WTC11 (cell line): ENCODE measurements at regions not wholly inside any gene's neighbourhood (a gene's known extent, or its start where the extent isn't known, plus 50 kb on each side); places are given as distances from the start of the nearest gene placed in this dataset.

Experiments
- ATAC-seq: fragments of 200-7000 bp; cut with Tn5 transposase; 2 replicates; pipeline ENCODE4 v1.10.0; 2021; ENCODE audit warnings: mild to moderate bottlenecking, moderate library complexity
- CTCF ChIA-PET: fragments of 300-600 bp; sonication (Branson Sonifier 250); formaldehyde crosslinking; loops from one replicate; lab custom pipeline; 2021; ENCODE audit warnings: antibody characterized with exemption; lab: Charles Lee
- POLR2A ChIA-PET: fragments of 350-600 bp; sonication (Branson Sonifier 250); formaldehyde crosslinking; loops from one replicate; lab custom pipeline; 2021; ENCODE audit warnings: antibody characterized with exemption; lab: Charles Lee
- DNase-seq: peaks from one replicate; pipeline ENCODE4 v3.0.0; 2021; ENCODE audit warnings: low spot score
- H3K27ac Mint-ChIP-seq: 2 replicates; pipeline ENCODE4 v1.8.0; 2021; ENCODE audit warnings: mixed read lengths
- H3K27me3 Mint-ChIP-seq: 2 replicates; pipeline ENCODE4 v1.8.0; 2021; ENCODE audit warnings: low read depth, mild to moderate bottlenecking, moderate library complexity, mixed read lengths
- H3K36me3 Mint-ChIP-seq: 2 replicates; pipeline ENCODE4 v1.8.0; 2021; ENCODE audit warnings: mixed read lengths
- H3K4me1 Mint-ChIP-seq: 2 replicates; pipeline ENCODE4 v1.8.0; 2022; ENCODE audit warnings: mixed read lengths
- H3K4me3 Mint-ChIP-seq: 2 replicates; pipeline ENCODE4 v1.8.0; 2021; ENCODE audit warnings: mild to moderate bottlenecking, moderate library complexity, mixed read lengths
- H3K9me3 Mint-ChIP-seq: 2 replicates; pipeline ENCODE4 v1.8.0; 2021; ENCODE audit warnings: mixed read lengths
- AFF4 ChIP-seq: sonication (generic); formaldehyde crosslinking; IDR thresholded peaks from 2 replicates; pipeline ENCODE4 v1.8.1; 2023; ENCODE audit warnings: mild to moderate bottlenecking, missing genetic modification reagents, borderline replicate concordance
- ATF1 ChIP-seq: sonication (generic); formaldehyde crosslinking; IDR thresholded peaks from 2 replicates; pipeline ENCODE4 v1.8.1; 2023; ENCODE audit warnings: mild to moderate bottlenecking, moderate library complexity, missing genetic modification reagents
- ATF6 ChIP-seq: sonication (generic); formaldehyde crosslinking; IDR thresholded peaks from 2 replicates; pipeline ENCODE4 v1.8.1; 2023; ENCODE audit warnings: mild to moderate bottlenecking, missing genetic modification reagents
- ERG ChIP-seq: fragments of 250-450 bp; sonication (Bioruptor Pico); IDR thresholded peaks from 2 replicates; pipeline ENCODE4 v1.8.0; 2021; ENCODE audit warnings: mild to moderate bottlenecking
- ESRRA ChIP-seq: sonication (generic); formaldehyde crosslinking; IDR thresholded peaks from 2 replicates; pipeline ENCODE4 v1.8.1; 2022; ENCODE audit warnings: mild to moderate bottlenecking, missing genetic modification reagents, borderline replicate concordance
- GRHL2 ChIP-seq: fragments of 250-450 bp; sonication (Bioruptor Pico); IDR thresholded peaks from 2 replicates; pipeline ENCODE4 v1.8.0; 2022; ENCODE audit warnings: mild to moderate bottlenecking, moderate library complexity; ENCODE audit not compliant: insufficient replicate concordance, severe bottlenecking
- HMGXB4 ChIP-seq: sonication (generic); formaldehyde crosslinking; IDR thresholded peaks from 2 replicates; pipeline ENCODE4 v1.8.1; 2023; ENCODE audit warnings: mild to moderate bottlenecking, moderate library complexity, missing genetic modification reagents
- MLX ChIP-seq: sonication (generic); formaldehyde crosslinking; IDR thresholded peaks from 2 replicates; pipeline ENCODE4 v1.8.1; 2023; ENCODE audit warnings: mild to moderate bottlenecking, missing genetic modification reagents, moderate library complexity
- SP1 ChIP-seq: sonication (generic); formaldehyde crosslinking; conservative IDR thresholded peaks from 2 replicates; pipeline ENCODE4 v1.8.1; 2022; ENCODE audit warnings: missing genetic modification reagents
- USF1 ChIP-seq: sonication (generic); formaldehyde crosslinking; IDR thresholded peaks from 2 replicates; pipeline ENCODE4 v1.8.0; 2022; ENCODE audit warnings: mild to moderate bottlenecking, missing genetic modification reagents
- ZMAT4 ChIP-seq: fragments of 250-450 bp; sonication (Bioruptor Pico); IDR thresholded peaks from 2 replicates; pipeline ENCODE4 v1.9.0; 2021; ENCODE audit warnings: mild to moderate bottlenecking
- ZNF138 ChIP-seq: sonication (generic); formaldehyde crosslinking; conservative IDR thresholded peaks from 2 replicates; pipeline ENCODE4 v1.8.1; 2022; ENCODE audit warnings: mild to moderate bottlenecking, moderate library complexity, missing genetic modification reagents
- ZNF232 ChIP-seq: sonication (generic); formaldehyde crosslinking; IDR thresholded peaks from 2 replicates; pipeline ENCODE4 v1.8.0; 2022; ENCODE audit warnings: mild to moderate bottlenecking, missing genetic modification reagents
- ZNF532 ChIP-seq: fragments of 250-450 bp; sonication (Bioruptor Pico); IDR thresholded peaks from 2 replicates; pipeline ENCODE4 v1.9.0; 2021; ENCODE audit warnings: mild to moderate bottlenecking, borderline replicate concordance

GRCh38 chr14:62234849-62235248 lies 472.6 kb downstream of the SNAPC1 start:
- no peak overlapping the region for H3K27ac Mint-ChIP-seq
- peaks cover 30% of the 10 kb centered on the region for H3K36me3 Mint-ChIP-seq
- no peaks in the 10 kb centered on the region for H3K4me1 Mint-ChIP-seq
- ATAC-seq: no peak
- POLR2A ChIA-PET: no interaction called here
- TF ChIP-seq SP1: no peak
- TF ChIP-seq GRHL2 (CRISPR knock-in tag): no peak
- TF ChIP-seq ZNF138 (CRISPR knock-in tag): no peak
- TF ChIP-seq USF1 (CRISPR knock-in tag): no peak
- no peak for TF ChIP-seq MLX (CRISPR knock-in tag)
- no peak for TF ChIP-seq ZNF532
- TF ChIP-seq ATF1 (CRISPR knock-in tag): no peak
- no peak for TF ChIP-seq ESRRA
- no peak for TF ChIP-seq ERG (CRISPR knock-in tag)
- no peak for TF ChIP-seq ATF6 (CRISPR knock-in tag)
- TF ChIP-seq AFF4 (CRISPR knock-in tag): no peak
- no peak for TF ChIP-seq HMGXB4 (CRISPR knock-in tag)
- TF ChIP-seq ZMAT4 (CRISPR knock-in tag): no peak
- TF ChIP-seq ZNF232: no peak
- TF ChIP-seq, all 79 proteins: peak for 0
- DNase-seq: no peak
- CTCF ChIA-PET: no interaction called here
- no peak overlapping the region for H3K4me3 Mint-ChIP-seq
- peaks cover 6% of the 10 kb centered on the region; the same call in 1 of the 2 replicates for H3K27me3 Mint-ChIP-seq
- H3K9me3 Mint-ChIP-seq: peaks cover 40% of the 10 kb centered on the region
